Endothelial cell of umbilical vein (primary cell): ENCODE measurements at regions not wholly inside any gene's neighbourhood (a gene's known extent, or its start where the extent isn't known, plus 50 kb on each side); places are given as distances from the start of the nearest gene placed in this dataset.

Source experiments
- FOS ChIP-seq: IDR thresholded peaks from 2 replicates; pipeline ENCODE4 v1.6.1; 2011; ENCODE audit warnings: mild to moderate bottlenecking, low read length, moderate library complexity, borderline replicate concordance; ENCODE audit not compliant: insufficient read depth
- POLR2AphosphoS5 ChIP-seq: IDR thresholded peaks from 2 replicates; pipeline ENCODE4 v1.6.1; 2012; ENCODE audit warnings: low read depth, mild to moderate bottlenecking, control low read depth, low read length, moderate library complexity; ENCODE audit not compliant: insufficient read depth
- TF ChIP-seq, protein P1 (sequence below), 2 donors: IDR thresholded peaks; 1 replicate in 1 of 2; 2 replicates in 1 of 2; pipeline ENCODE4 v1.5.1; 2011; ENCODE audit warnings: low read length in 2 of 2, mild to moderate bottlenecking in 2 of 2, moderate library complexity in 2 of 2, control low read depth in 1 of 2, inconsistent platforms in 1 of 2, low read depth in 1 of 2; ENCODE audit not compliant: insufficient read depth in 1 of 2; ENCODE audit errors: extremely low read depth in 1 of 2

- TF ChIP-seq, protein P1, sequence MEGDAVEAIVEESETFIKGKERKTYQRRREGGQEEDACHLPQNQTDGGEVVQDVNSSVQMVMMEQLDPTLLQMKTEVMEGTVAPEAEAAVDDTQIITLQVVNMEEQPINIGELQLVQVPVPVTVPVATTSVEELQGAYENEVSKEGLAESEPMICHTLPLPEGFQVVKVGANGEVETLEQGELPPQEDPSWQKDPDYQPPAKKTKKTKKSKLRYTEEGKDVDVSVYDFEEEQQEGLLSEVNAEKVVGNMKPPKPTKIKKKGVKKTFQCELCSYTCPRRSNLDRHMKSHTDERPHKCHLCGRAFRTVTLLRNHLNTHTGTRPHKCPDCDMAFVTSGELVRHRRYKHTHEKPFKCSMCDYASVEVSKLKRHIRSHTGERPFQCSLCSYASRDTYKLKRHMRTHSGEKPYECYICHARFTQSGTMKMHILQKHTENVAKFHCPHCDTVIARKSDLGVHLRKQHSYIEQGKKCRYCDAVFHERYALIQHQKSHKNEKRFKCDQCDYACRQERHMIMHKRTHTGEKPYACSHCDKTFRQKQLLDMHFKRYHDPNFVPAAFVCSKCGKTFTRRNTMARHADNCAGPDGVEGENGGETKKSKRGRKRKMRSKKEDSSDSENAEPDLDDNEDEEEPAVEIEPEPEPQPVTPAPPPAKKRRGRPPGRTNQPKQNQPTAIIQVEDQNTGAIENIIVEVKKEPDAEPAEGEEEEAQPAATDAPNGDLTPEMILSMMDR (IDR thresholded peaks at IDR 0.05; ENCODE audit: extremely low read depth in 1 of 2, insufficient read depth in 1 of 2, low read depth in 1 of 2, low read length in 2 of 2) = no peak
- TF ChIP-seq FOS (no peak), POLR2AphosphoS5 (no peak)
These were observed 89.9 kb downstream of the SPCS3 start for GRCh38 chr4:176409627-176410026.
